Uterus (tissue), 2 donors: ENCODE measurements at regions not wholly inside any gene's neighbourhood (a gene's known extent, or its start where the extent isn't known, plus 50 kb on each side); places are given as distances from the start of the nearest gene placed in this dataset.

Experiments
- POLR2A ChIP-seq, 2 donors: fragments of 450-650 bp; IDR thresholded peaks; one replicate each; pipeline ENCODE4 v1.6.1; 2016; ENCODE audit warnings: antibody characterized with exemption in 2 of 2, mild to moderate bottlenecking in 1 of 2, moderate library complexity in 1 of 2
- TF ChIP-seq, protein P1 (sequence below), 4 experiments: fragments of 200-600 bp in 2 of 4; fragments of 450-650 bp in 2 of 4; sonication (generic) in 2 of 4; IDR thresholded peaks; one replicate each; pipeline ENCODE4 v1.5.1; 2016 to 2019; ENCODE audit warnings: antibody characterized with exemption in 4 of 4, mild to moderate bottlenecking in 2 of 4, moderate library complexity in 1 of 4

DNA sequence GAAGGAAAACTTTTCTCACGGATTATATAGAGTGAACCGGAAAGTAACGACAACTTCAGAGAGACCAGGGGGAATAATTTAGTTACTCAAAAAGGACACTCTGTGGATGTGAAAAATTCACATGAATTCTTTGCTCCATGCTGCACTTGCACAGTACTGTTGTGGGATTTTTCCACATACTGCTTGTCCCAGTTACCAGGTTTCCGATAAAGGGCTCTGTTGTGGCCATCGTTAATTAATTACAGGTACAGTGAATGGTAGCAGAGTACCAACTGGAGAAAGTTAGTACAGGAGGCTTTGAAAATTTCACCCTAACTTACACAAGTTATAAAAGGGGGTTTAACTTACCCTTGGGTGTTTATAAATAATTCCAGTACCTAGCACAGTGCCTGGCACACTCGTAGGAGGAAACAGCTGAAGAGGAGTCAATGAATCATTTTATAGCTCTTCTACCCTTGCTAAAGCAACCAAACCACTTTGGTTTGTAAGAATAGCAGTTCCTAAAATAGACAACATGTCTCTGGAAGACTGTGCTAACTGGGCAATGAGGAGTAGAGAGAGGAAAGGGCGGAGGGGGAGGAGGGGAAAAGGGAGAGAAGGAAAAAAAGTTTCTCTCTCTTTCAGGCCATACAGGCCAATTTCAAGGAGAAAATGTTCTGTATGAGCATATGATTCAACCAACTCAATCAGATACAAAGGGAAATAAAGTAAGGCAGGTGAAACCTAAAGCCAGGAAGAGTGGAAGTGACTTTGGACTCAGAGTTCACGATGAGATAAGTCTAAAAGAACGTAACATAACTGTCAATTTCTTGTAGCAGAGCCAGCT lies 98.3 kb upstream of the MAGI3 start:
- TF ChIP-seq, protein P1, sequence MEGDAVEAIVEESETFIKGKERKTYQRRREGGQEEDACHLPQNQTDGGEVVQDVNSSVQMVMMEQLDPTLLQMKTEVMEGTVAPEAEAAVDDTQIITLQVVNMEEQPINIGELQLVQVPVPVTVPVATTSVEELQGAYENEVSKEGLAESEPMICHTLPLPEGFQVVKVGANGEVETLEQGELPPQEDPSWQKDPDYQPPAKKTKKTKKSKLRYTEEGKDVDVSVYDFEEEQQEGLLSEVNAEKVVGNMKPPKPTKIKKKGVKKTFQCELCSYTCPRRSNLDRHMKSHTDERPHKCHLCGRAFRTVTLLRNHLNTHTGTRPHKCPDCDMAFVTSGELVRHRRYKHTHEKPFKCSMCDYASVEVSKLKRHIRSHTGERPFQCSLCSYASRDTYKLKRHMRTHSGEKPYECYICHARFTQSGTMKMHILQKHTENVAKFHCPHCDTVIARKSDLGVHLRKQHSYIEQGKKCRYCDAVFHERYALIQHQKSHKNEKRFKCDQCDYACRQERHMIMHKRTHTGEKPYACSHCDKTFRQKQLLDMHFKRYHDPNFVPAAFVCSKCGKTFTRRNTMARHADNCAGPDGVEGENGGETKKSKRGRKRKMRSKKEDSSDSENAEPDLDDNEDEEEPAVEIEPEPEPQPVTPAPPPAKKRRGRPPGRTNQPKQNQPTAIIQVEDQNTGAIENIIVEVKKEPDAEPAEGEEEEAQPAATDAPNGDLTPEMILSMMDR (IDR thresholded peaks at IDR 0.05) = no peak
- TF ChIP-seq POLR2A (IDR thresholded peaks at IDR 0.05) = no peak
